ENCODE measurements at regions not wholly inside any gene's neighbourhood (a gene's known extent, or its start where the extent isn't known, plus 50 kb on each side); places are given as distances from the start of the nearest gene placed in this dataset.

DNA sequence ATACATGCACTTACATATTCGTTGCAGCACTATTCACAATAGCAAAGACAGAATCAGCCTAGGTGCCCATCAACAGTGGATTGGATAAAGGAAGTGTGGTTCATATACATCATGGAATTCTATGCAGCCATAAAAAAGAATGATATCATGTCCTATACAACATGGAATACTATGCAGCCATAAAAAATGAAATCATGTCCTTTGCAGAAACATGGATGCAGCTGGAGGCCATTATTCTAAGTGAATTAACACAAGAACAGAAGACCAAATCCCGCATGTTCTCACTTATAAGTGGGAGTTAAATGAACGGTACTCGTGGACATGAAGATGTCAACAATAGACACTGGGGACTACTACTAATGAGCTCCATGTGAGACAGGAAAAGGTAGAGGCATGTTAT is 288.1 kb upstream of the TFPI start:
- H3K27ac ChIP-seq (ENCODE audit: low read depth in 1 of 2, low read length in 2 of 2), result no peak overlapping the region
- Mint-ChIP-seq H3K4me3 (no peak overlapping the region), H3K27me3 (no peaks in the 10 kb centered on the region), H3K36me3 (ENCODE audit: low read depth) (no peaks in the 10 kb centered on the region), H3K4me1 (ENCODE audit: low read depth) (no peaks in the 10 kb centered on the region), H3K9me3 (no peaks in the 10 kb centered on the region), H3K27ac (no peak overlapping the region)
- DNase-seq (no peak), ATAC-seq (ENCODE audit: poor library complexity) (no peak)
- intact Hi-C loops (cut with DNase I, micrococcal nuclease), result no loop called here
- no peaks in the 10 kb centered on the region for H3K4me1 ChIP-seq (ENCODE audit: insufficient read depth, low read length)
- no peaks in the 10 kb centered on the region for H3K9me3 ChIP-seq (ENCODE audit: control insufficient read depth in 1 of 2, insufficient read depth in 1 of 2, low read length in 2 of 2)
- no peaks in the 10 kb centered on the region for H3K27me3 ChIP-seq (ENCODE audit: control insufficient read depth in 1 of 2, insufficient read depth in 2 of 2, low read length in 2 of 2)
- TF ChIP-seq, protein P1, sequence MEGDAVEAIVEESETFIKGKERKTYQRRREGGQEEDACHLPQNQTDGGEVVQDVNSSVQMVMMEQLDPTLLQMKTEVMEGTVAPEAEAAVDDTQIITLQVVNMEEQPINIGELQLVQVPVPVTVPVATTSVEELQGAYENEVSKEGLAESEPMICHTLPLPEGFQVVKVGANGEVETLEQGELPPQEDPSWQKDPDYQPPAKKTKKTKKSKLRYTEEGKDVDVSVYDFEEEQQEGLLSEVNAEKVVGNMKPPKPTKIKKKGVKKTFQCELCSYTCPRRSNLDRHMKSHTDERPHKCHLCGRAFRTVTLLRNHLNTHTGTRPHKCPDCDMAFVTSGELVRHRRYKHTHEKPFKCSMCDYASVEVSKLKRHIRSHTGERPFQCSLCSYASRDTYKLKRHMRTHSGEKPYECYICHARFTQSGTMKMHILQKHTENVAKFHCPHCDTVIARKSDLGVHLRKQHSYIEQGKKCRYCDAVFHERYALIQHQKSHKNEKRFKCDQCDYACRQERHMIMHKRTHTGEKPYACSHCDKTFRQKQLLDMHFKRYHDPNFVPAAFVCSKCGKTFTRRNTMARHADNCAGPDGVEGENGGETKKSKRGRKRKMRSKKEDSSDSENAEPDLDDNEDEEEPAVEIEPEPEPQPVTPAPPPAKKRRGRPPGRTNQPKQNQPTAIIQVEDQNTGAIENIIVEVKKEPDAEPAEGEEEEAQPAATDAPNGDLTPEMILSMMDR (IDR thresholded peaks at IDR 0.05), result no peak
- no peaks in the 10 kb centered on the region for H3K36me3 ChIP-seq (ENCODE audit: insufficient read depth, low read length)
- ChIA-PET CTCF (no interaction called here), POLR2A (no interaction called here)
- H3K4me3 ChIP-seq (ENCODE audit: low read length), result no peak overlapping the region

DNA sequence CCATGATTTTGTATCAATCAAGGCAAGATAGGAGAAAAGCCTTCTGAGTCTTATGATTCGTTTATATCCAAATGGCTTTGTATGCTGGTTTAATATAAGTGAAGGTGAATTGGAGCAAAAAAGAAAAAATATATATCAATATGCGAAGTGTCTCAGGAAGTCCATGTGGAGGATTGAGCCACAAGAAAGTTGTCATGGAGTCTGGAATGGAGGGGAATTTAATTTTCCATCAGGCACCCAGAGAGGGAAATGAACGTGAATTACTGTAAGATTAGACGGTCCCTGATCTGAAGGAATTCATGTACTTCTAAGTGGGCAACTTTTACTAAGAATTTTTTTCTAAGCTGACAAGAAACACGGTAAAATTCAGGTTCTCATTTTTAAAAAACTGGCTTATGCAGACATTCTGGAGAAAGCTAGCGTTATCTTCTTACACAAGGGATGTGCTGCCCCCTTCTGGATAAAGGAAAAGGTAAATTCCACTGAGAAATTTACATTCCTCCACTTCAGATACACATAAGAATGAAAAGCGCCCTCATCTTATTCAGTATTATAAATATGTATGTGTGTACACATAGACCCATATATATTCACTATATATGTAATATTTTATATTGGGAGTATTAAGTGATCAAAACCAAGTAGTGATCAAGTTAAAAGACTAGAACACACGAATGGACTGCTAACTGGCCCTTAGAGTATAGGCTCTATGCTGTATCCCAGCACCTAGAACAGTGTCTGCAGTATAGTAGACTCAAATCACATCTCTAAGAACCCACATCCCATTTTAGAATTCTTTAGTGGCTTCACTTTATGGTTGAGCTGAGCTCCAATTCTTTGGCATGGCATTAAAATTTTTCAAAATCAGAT is 289.0 kb upstream of the TFPI start:
- peak in 1 of 14 experiments; percentile 7 for DNase-seq
- Mint-ChIP-seq H3K9me3 (no peaks in the 10 kb centered on the region), H3K4me3 (no peak overlapping the region), H3K4me1 (ENCODE audit: low read depth) (no peaks in the 10 kb centered on the region), H3K27ac (no peak overlapping the region), H3K27me3 (no peaks in the 10 kb centered on the region), H3K36me3 (ENCODE audit: low read depth) (no peaks in the 10 kb centered on the region)
- Histone ChIP-seq H3K27me3 (ENCODE audit: control insufficient read depth in 1 of 2, insufficient read depth in 2 of 2, low read length in 2 of 2) (no peaks in the 10 kb centered on the region), H3K4me1 (ENCODE audit: insufficient read depth, low read length) (no peaks in the 10 kb centered on the region), H3K27ac (ENCODE audit: low read depth in 1 of 2, low read length in 2 of 2) (no peak overlapping the region), H3K4me3 (ENCODE audit: low read length) (no peak overlapping the region), H3K36me3 (ENCODE audit: insufficient read depth, low read length) (no peaks in the 10 kb centered on the region), H3K9me3 (ENCODE audit: control insufficient read depth in 1 of 2, insufficient read depth in 1 of 2, low read length in 2 of 2) (no peaks in the 10 kb centered on the region)
- POLR2A ChIA-PET, result no interaction called here
- CTCF ChIA-PET, result no interaction called here
- TF ChIP-seq, protein P1 (IDR thresholded peaks at IDR 0.05), result no peak
- intact Hi-C loops (cut with DNase I, micrococcal nuclease), result no loop called here
- no peak for ATAC-seq (ENCODE audit: poor library complexity)

DNA sequence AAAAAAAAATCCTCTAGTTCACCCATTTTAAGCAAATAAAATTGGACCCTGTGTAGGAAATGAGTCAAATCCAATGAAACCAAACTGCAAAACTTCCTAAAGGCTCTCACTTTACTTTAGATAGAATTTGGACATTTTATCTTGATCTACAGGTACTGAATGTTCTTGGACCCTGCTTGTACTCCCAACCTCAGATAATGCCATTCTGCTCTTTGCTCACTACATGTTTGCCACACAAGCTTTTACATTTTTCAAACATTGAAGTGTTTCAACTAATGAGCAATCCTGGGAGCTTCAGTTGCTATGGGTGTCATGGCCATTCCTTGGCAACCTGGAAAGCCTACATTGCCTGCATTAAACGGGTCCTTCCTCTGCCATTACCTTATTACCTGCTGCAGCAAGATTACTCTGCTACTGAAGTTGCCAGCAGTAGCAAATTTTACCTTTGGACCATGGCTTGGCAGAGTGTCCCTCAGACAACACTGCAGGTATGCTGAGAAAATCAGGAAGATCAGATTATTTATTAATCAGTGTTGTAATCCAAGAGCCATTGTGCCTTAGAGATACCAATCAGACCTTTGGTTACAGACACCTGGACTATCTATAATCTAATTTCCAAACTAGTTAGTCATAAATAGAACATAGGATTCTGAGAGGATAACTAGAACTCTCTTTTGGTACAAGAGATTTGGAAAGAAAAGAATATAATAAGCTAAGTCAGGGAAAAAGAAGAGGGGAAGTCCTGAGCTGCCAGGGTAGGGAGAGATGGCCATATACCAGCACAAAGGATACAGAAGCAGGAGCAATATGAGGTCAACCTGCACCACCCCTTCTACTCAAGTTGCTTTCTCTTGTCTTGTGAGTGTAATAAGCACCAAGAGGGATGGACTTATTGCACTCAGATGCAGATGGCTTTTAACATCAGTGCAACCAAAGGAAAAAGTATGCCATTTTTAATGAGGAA is 293.3 kb upstream of the TFPI start:
- no peaks in the 10 kb centered on the region for H3K9me3 Mint-ChIP-seq
- ATAC-seq (ENCODE audit: poor library complexity) (no peak), DNase-seq (no peak)
- Histone ChIP-seq H3K27ac (ENCODE audit: low read depth in 1 of 2, low read length in 2 of 2) (no peak overlapping the region), H3K4me1 (ENCODE audit: insufficient read depth, low read length) (no peaks in the 10 kb centered on the region), H3K4me3 (ENCODE audit: low read length) (no peak overlapping the region), H3K27me3 (ENCODE audit: control insufficient read depth in 1 of 2, insufficient read depth in 2 of 2, low read length in 2 of 2) (no peaks in the 10 kb centered on the region), H3K9me3 (ENCODE audit: control insufficient read depth in 1 of 2, insufficient read depth in 1 of 2, low read length in 2 of 2) (no peaks in the 10 kb centered on the region), H3K36me3 (ENCODE audit: insufficient read depth, low read length) (no peaks in the 10 kb centered on the region)
- TF ChIP-seq, protein P1 (IDR thresholded peaks at IDR 0.05), result no peak
- H3K4me3 Mint-ChIP-seq, result no peak overlapping the region
- H3K4me1 Mint-ChIP-seq (ENCODE audit: low read depth), result no peaks in the 10 kb centered on the region
- no peak overlapping the region for H3K27ac Mint-ChIP-seq
- POLR2A ChIA-PET, result no interaction called here
- CTCF ChIA-PET, result no interaction called here
- no peaks in the 10 kb centered on the region for H3K27me3 Mint-ChIP-seq
- intact Hi-C loops (cut with DNase I, micrococcal nuclease), result no loop called here
- H3K36me3 Mint-ChIP-seq (ENCODE audit: low read depth), result no peaks in the 10 kb centered on the region

Data from CD4-positive, alpha-beta T cell (primary cell).